HG03280 (cell line): ENCODE measurements at regions not wholly inside any gene's neighbourhood (a gene's known extent, or its start where the extent isn't known, plus 50 kb on each side); places are given as distances from the start of the nearest gene placed in this dataset.
"Not testable (repeated sequence)": the region's sequence is repeated elsewhere in the genome, so short reads cannot be mapped to it uniquely, and the experiment has no call there.

Experiments used
- ATAC-seq: cut with Tn5 transposase; IDR thresholded peaks from one replicate; pipeline ENCODE4 v1.9.1; 2021; ENCODE audit warnings: mild to moderate bottlenecking, moderate library complexity; ENCODE audit not compliant: unreplicated experiment

GRCh38 chr13:91220872-91221271 lies 126.6 kb upstream of the MIR17HG start:
- no peak for ATAC-seq

DNA sequence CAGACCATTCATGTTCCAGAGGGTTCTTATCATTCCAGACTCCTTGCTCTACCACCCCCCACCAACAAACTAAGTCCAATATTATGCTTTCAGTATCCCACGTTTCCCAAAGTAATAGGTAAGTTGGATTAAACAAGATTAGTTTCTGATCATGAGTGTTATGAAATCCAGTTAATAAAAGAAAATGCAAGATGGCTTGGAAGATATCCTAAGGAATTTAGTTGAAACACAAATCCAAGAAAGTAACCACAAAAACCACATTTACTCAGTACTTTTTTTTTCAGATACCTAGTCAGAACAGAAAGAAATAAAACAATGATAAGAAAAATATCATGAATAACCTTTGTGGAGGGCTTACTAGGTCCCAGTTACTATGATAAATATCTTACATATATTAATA lies 119.4 kb upstream of the MIR17HG start:
- ATAC-seq, result no peak

- no peak for ATAC-seq
Measured at GRCh38 chr13:91228940-91229339, 118.5 kb upstream of the MIR17HG start.

DNA sequence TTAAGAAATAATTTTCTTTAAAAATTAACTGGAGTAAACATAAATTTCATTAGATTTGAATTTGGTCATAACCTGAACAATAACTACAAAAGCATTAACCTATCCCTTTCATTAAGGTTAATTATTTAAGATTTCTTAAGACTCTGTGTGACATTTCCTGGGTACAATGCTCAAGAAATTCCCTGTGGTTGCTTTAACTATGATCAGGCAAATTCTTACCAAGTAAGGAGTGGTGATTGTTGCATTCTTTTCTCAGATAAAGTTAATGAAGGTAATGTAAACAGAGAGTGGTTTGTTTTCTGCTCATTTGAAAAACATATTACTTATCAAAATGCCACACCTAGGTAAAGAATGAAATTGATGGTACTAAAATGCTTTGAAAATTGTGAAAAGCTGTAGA lies 114.8 kb upstream of the MIR17HG start:
- ATAC-seq, result no peak

DNA sequence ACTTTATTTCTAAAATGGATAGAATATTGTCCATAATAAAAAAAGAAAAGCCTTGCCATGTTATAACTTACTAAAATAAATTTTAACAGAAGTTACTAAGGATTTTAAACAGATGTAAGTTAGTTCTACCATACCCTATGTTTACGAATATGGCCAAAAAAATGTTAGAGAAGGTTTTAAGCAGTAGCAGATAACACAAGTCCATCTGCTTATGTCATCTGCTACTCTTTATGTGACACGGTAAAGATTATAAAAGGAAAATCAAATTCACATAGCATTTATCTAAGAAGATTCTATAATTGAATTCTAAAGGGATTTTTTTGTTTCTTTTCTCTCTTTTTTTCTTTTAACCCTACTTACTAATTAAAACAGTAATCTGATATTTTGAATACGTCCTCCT lies 114.2 kb upstream of the MIR17HG start:
- ATAC-seq, result no peak

GRCh38 chr13:91236182-91236581 lies 111.3 kb upstream of the MIR17HG start:
- no peak for ATAC-seq

- ATAC-seq, result no peak
Measured at GRCh38 chr13:91236921-91237320, 110.6 kb upstream of the MIR17HG start.

- no peak for ATAC-seq
Measured at GRCh38 chr13:91238036-91238435, 109.5 kb upstream of the MIR17HG start.

DNA sequence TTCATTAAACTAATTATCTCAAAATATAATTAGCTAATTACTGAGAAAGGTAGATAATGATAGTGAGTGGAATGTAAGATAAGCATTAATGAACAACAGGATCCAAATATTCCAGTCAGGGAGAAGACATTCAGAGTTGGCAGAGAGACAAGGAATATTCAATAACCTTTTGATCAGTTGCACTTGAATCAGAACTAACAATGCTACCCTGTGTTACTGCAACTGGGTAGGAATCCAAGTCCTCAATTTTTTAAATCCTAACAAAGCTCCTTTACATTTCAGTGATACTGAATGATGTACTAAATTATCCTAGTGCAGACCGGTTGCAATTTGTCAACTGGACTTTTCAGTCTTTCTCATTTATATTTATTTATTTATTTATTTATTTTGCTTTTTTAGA lies 107.1 kb upstream of the MIR17HG start:
- ATAC-seq, result no peak

- no peak for ATAC-seq
Measured at GRCh38 chr13:91241221-91241933, 106.1 kb upstream of the MIR17HG start.

DNA sequence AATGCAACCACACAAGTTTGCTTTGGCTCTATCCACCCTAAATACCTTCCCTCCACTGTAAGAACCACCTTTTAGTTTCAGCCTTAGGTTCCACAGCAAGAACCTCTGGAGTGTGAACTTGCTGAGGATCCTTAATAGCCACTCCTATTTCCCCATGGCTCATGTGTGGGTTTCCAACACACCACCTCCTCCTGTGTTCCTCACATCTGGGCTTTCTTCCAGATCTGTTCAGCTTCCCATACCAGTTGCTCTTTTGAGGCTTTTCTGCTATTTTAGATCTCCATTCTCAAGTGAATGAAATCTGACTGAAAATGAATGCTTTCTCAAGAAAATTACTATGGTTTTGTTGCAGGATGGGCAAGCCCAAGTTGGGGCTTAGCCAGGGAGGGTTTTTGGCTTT lies 104.8 kb upstream of the MIR17HG start:
- ATAC-seq, result no peak

DNA sequence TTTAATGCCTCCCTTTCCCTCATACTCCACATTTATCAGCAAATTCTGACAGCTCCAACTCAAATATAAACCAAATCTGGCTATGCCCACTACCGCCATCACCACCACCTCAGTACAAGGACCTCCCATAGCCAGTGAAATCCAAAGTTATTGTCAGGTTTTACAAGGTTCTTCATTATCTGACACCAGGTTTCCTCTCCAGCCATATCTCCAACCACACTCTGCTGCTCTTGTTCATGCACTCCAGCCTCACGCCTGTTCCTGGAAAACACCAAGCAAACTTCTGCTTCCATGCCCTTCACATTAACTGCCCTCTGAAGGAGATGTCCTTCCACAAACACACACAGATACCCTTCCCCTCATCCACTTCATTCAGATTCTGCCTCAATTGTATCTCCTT lies 102.2 kb upstream of the MIR17HG start:
- ATAC-seq, result no peak

DNA sequence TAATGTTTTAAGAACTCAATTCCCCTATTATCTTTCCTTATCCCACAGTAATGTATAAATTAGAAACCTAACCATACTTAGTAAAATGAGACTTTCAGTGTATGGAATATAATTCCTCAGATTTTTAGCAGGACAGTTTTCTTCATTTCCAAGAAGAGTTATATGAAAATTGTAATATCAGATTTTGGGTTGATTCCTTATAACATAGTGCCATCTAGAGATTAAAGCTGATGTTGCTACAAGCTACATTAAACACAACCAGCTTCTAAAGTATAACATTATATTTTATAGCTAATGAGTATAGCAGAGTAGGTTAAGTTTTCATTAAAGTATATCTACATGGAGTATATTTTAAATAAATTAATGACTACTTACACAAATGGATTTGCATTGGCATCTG lies 99.7 kb upstream of the MIR17HG start:
- ATAC-seq, result no peak

- ATAC-seq, result no peak
Measured at GRCh38 chr13:91248249-91248648, 99.2 kb upstream of the MIR17HG start.

DNA sequence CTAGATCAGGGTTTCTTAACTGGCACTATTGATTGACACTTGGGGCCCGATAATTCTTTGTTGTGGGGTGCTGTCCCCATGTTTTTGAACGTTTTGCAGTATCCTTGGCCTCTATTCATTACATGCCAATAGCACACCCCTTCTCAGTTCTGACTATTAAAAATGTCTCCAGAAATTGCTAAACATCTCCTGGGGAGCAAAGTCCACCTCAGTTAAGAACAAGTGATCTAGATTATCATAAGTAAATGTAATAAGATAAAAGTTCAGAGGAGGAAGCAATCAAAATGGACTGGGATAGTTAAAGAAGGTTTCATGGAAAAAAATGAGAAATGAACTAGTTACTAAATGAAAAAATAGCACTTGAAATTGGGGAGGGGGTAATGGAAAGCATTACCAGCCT lies 98.1 kb upstream of the MIR17HG start:
- ATAC-seq, result no peak

DNA sequence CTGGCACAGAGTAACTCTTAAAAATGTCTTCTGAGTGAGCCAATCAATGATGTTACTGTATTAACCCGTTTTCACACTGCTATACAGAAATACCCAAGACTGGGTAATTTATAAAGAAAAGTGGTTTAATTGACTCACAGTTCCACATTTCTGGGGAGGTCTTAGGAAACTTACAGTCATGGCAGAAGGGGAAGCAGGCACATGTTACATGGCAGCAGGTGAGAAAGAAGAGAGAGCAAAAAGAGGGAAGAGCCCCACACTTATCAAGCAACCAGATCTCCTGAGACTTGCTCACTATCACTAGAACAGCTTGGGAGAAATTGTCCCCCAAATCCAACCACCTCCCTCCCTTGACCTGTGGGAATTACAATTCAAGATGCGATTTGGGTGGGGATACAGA lies 97.6 kb upstream of the MIR17HG start:
- ATAC-seq, result no peak

DNA sequence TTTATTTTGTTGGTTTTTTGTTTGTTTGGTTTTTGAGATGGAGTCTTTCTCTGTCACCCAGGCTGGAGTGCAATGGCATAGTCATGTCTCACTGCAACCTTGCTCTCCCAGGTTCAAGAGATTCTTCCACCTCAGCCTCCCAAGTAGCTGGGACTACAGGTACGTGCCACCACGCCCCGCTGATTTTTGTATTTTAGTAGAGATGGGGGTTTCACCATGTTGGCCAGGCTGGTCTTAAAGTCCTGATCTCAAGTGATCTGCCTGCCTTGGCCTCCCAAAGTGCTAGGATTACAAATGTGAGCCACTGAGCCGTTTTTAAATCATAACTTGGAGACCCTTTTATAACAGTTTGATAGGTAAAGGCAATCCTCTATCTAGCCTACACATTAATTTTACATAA lies 95.9 kb upstream of the MIR17HG start:
- not testable (repeated sequence) for ATAC-seq

DNA sequence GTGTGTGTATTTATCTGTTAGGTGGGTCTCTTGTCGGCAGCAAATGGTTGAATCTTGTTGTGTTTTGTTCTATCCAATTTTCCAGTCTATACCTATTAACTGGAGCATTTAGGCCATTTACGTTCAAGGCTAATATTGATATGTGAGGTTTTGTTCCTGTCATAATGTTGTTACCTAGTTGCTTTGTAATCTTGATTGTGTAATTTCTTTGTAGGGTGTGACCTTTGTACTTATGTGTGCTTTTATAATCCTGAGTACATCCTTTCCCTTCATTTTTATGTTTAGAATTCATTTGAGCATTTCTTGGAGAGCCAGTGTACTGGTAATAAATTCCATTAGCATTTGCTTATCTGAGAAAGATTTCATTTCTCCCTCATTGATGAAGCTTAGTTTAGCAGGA lies 83.0 kb upstream of the MIR17HG start:
- no peak for ATAC-seq

DNA sequence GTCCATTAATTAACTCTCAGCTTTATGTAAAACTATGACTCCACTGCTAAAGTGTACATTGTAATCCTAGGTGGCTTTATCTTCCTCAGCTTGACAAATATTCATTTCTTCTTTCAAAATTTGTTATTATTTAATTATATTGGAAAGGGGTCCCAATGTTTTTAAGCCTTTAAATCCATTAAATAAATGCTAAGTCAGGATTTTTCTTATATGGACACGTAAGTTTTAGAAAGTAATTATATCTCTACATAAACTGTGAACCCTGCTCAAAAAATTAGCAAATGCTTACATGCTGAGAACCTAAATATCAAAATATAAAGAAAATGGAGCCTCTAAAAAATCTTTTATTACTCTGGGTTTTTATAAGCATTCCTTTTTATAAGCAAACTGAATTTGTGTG lies 78.2 kb upstream of the MIR17HG start:
- ATAC-seq, result no peak

- ATAC-seq, result no peak
Measured at GRCh38 chr13:91270031-91270430, 77.5 kb upstream of the MIR17HG start.

- no peak for ATAC-seq
Measured at GRCh38 chr13:91272235-91272777, 75.2 kb upstream of the MIR17HG start.

- no peak for ATAC-seq
Measured at GRCh38 chr13:91273675-91274074, 73.8 kb upstream of the MIR17HG start.
